ENCODE measurements at regions not wholly inside any gene's neighbourhood (a gene's known extent, or its start where the extent isn't known, plus 50 kb on each side); places are given as distances from the start of the nearest gene placed in this dataset.

DNA sequence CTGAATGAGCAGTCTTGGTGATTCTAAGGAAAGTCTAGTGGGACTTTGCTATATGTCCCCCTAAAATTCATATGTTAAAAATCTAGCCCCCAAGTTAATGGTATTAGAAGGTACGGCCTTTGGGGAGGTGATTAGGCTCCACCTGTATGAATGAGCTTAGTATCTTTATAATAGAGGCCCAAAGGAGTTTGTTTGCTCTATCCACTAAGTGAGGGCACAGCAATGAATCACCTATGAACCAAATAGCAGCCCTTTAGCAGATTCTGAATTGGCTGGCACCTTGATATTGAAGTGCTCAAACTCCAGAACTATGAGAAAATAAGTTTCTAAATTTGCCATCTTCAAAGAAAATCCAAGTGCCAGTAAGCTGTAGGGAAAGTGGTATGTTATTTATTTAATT, 187.9 kb downstream of the SUCNR1 start:
- H2BK120ac ChIP-seq (replicated peaks; ENCODE audit: low read depth, low read length) = no peak overlapping the region
- H3K79me1 ChIP-seq (ENCODE audit: low read depth, low read length) = no peaks in the 10 kb centered on the region
- no peak overlapping the region for H3K14ac ChIP-seq (ENCODE audit: insufficient read length)
- no peak overlapping the region for H3K18ac ChIP-seq (ENCODE audit: extremely low read depth, low read length)
- H4K20me1 ChIP-seq (replicated peaks in 1 of 2; ENCODE audit: control insufficient read depth in 1 of 2, insufficient read depth in 2 of 2, low read length in 2 of 2) = no peaks in the 10 kb centered on the region
- no peaks in the 10 kb centered on the region for H3K79me2 ChIP-seq (ENCODE audit: control insufficient read depth in 1 of 2, insufficient read depth in 2 of 2, low read length in 2 of 2)
- H3K4me2 ChIP-seq (ENCODE audit: insufficient read depth in 1 of 2, low read depth in 2 of 2, low read length in 2 of 2) = no peak overlapping the region
- no peak overlapping the region for H4K5ac ChIP-seq (ENCODE audit: insufficient read length, low read depth, low read length)
- DNase-seq (ENCODE audit: low read depth in 1 of 2, low spot score in 2 of 2) = no peak
- H3K4me3 ChIP-seq (ENCODE audit: extremely low read depth in 1 of 4, insufficient read depth in 2 of 4, low read depth in 3 of 4, low read length in 4 of 4) = no peak overlapping the region
- H3K23ac ChIP-seq (ENCODE audit: insufficient read length) = no peak overlapping the region
- no peak overlapping the region for H2BK15ac ChIP-seq (ENCODE audit: low read length)
- WGBS, 2 experiments (ENCODE audit: extremely low coverage in 1 of 2, insufficient coverage in 1 of 2, insufficient read length in 1 of 2, insufficient replicate concordance in 2 of 2, low coverage in 1 of 2, low lambda C conversion rate in 2 of 2, missing lambda C conversion rate in 1 of 2) = 83% methylated on average over 1 of the region's 1 CpG; no CpG with 5 or more reads in 1 of the 2 experiments
- H3K4ac ChIP-seq (replicated peaks; ENCODE audit: insufficient read length, low read depth, low read length) = no peak overlapping the region
- H4K91ac ChIP-seq (replicated peaks; ENCODE audit: insufficient read length, low read length) = no peak overlapping the region
- no peak overlapping the region for H2BK12ac ChIP-seq (ENCODE audit: low read depth, low read length)
- no peak overlapping the region for H2BK5ac ChIP-seq (ENCODE audit: low read depth, low read length)
- H3K27ac ChIP-seq (ENCODE audit: low read depth, low read length) = no peak overlapping the region
- no peak overlapping the region for H2AFZ ChIP-seq (ENCODE audit: low read length)
- H3K36me3 ChIP-seq (ENCODE audit: control insufficient read depth in 2 of 4, insufficient read depth in 4 of 4, low read length in 3 of 4) = no peaks in the 10 kb centered on the region
- H2AK5ac ChIP-seq (ENCODE audit: low read depth, low read length) = no peak overlapping the region
- no peak for FAIRE-seq
- no peaks in the 10 kb centered on the region for H3K23me2 ChIP-seq (ENCODE audit: low read depth, low read length)
- peaks cover 0 to 5% (median 3%) of the 10 kb centered on the region in 4 experiments; a peak in 4 of 7 replicates for H3K4me1 ChIP-seq (replicated peaks in 1 of 4; ENCODE audit: control insufficient read depth in 3 of 4, insufficient read depth in 4 of 4, low read length in 3 of 4)
- no peak overlapping the region for H4K8ac ChIP-seq (ENCODE audit: extremely low read depth, insufficient read depth, low read length)
- H2BK20ac ChIP-seq (ENCODE audit: low read length) = no peak overlapping the region
- no peaks in the 10 kb centered on the region for H3K9me3 ChIP-seq (ENCODE audit: insufficient read depth in 2 of 2, low read depth in 1 of 2, low read length in 1 of 2)
- no peak overlapping the region for H3K9ac ChIP-seq (replicated peaks in 1 of 4; ENCODE audit: extremely low read depth in 1 of 4, low read depth in 3 of 4, low read length in 3 of 4)
- ChIA-PET POLR2A (ENCODE audit: partially characterized antibody) (no interaction called here), CTCF (ENCODE audit: partially characterized antibody) (interaction anchor here (1.3 kb wide), 1 partner anchor 11 kb away, joined by 5 read pairs; no protein-coding TSS in a partner anchor)
- no peak overlapping the region for H3K56ac ChIP-seq (replicated peaks; ENCODE audit: insufficient read length, low read depth, low read length)
- H3K27me3 ChIP-seq (replicated peaks in 1 of 4; ENCODE audit: control insufficient read depth in 3 of 4, extremely low read depth in 1 of 4, insufficient read depth in 3 of 4, low read length in 3 of 4) = no peaks in the 10 kb centered on the region
- TF ChIP-seq BACH1 (IDR thresholded peaks at IDR 0.05; ENCODE audit: low read length) = no peak
- TF ChIP-seq CBX5 (IDR thresholded peaks at IDR 0.05; ENCODE audit: low read depth, low read length) = no peak
- TF ChIP-seq EZH2 (IDR thresholded peaks at IDR 0.05; ENCODE audit: low read depth, low read length, severe bottlenecking) = no peak
- no peak for TF ChIP-seq HDAC2 (IDR thresholded peaks at IDR 0.05; ENCODE audit: borderline replicate concordance in 1 of 2, low read depth in 2 of 2, low read length in 2 of 2)
- TF ChIP-seq NRF1 (IDR thresholded peaks at IDR 0.05; ENCODE audit: low read depth, low read length) = no peak
- no peak for TF ChIP-seq SIX5 (IDR thresholded peaks at IDR 0.05; ENCODE audit: low read depth, low read length)
- no peak for TF ChIP-seq TEAD4 (IDR thresholded peaks at IDR 0.05; ENCODE audit: low read depth, low read length)
- TF ChIP-seq SUZ12 (IDR thresholded peaks at IDR 0.05; ENCODE audit: low read length) = no peak
- no peak for TF ChIP-seq GABPA (IDR thresholded peaks at IDR 0.05; ENCODE audit: borderline replicate concordance, insufficient read depth, low read length)
- TF ChIP-seq SIN3A (conservative IDR thresholded peaks at IDR 0.05 in 1 of 2, IDR thresholded peaks at IDR 0.05 in 1 of 2; ENCODE audit: low read depth in 1 of 2, low read length in 2 of 2) = no peak
- TF ChIP-seq, protein P1, sequence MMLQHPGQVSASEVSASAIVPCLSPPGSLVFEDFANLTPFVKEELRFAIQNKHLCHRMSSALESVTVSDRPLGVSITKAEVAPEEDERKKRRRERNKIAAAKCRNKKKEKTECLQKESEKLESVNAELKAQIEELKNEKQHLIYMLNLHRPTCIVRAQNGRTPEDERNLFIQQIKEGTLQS (IDR thresholded peaks at IDR 0.05; ENCODE audit: insufficient read depth, low read depth, low read length) = no peak
- TF ChIP-seq JUND (IDR thresholded peaks at IDR 0.05; ENCODE audit: low read length) = no peak
